HG03457 (cell line): ENCODE measurements at regions not wholly inside any gene's neighbourhood (a gene's known extent, or its start where the extent isn't known, plus 50 kb on each side); places are given as distances from the start of the nearest gene placed in this dataset.
"Not testable (repeated sequence)": the region's sequence is repeated elsewhere in the genome, so short reads cannot be mapped to it uniquely, and the experiment has no call there.

Experiments
- ATAC-seq: cut with Tn5 transposase; IDR thresholded peaks from one replicate; pipeline ENCODE4 v1.9.1; 2021; ENCODE audit warnings: moderate number of reproducible peaks; ENCODE audit not compliant: unreplicated experiment

- ATAC-seq, result no peak
Observed at GRCh38 chr13:79647533-79647932, 166.6 kb downstream of the NDFIP2 start.

- no peak for ATAC-seq
Observed at GRCh38 chr13:79646880-79647279, 165.9 kb downstream of the NDFIP2 start.

GRCh38 chr13:79645569-79645968 is 164.6 kb downstream of the NDFIP2 start:
- ATAC-seq, result no peak

GRCh38 chr13:79642596-79642995 is 161.6 kb downstream of the NDFIP2 start:
- ATAC-seq, result no peak

- ATAC-seq, result no peak
Observed at GRCh38 chr13:79637133-79637763, 156.3 kb downstream of the NDFIP2 start.

- no peak for ATAC-seq
Observed at GRCh38 chr13:79631051-79631659, 150.2 kb downstream of the NDFIP2 start.

GRCh38 chr13:79628463-79628862 is 147.5 kb downstream of the NDFIP2 start:
- no peak for ATAC-seq

- ATAC-seq, result no peak
Observed at GRCh38 chr13:79626924-79627323, 146.0 kb downstream of the NDFIP2 start.

- no peak for ATAC-seq
Observed at GRCh38 chr13:79625517-79625916, 144.6 kb downstream of the NDFIP2 start.

GRCh38 chr13:79621902-79622301 is 140.9 kb downstream of the NDFIP2 start:
- ATAC-seq, result no peak

- ATAC-seq, result no peak
Observed at GRCh38 chr13:79621449-79621848, 140.5 kb downstream of the NDFIP2 start.

- ATAC-seq, result no peak
Observed at GRCh38 chr13:79614250-79614918, 133.4 kb downstream of the NDFIP2 start.

GRCh38 chr13:79612604-79613003 is 131.6 kb downstream of the NDFIP2 start:
- ATAC-seq, result no peak

- not testable (repeated sequence) for ATAC-seq
Observed at GRCh38 chr13:79607895-79608294, 126.9 kb downstream of the NDFIP2 start.
